ENCODE measurements at regions not wholly inside any gene's neighbourhood (a gene's known extent, or its start where the extent isn't known, plus 50 kb on each side); places are given as distances from the start of the nearest gene placed in this dataset.

- Histone ChIP-seq H3K4me1 (no peaks in the 10 kb centered on the region), H3K27me3 (no peaks in the 10 kb centered on the region), H3K9me3 (no peaks in the 10 kb centered on the region), H3K27ac (no peak overlapping the region), H3K36me3 (no peaks in the 10 kb centered on the region), H3K4me3 (no peak overlapping the region)
- TF ChIP-seq CTCF (IDR thresholded peaks at IDR 0.05) = no peak
- TF ChIP-seq POLR2AphosphoS5 (IDR thresholded peaks at IDR 0.05; ENCODE audit: insufficient read depth in 1 of 2, low read depth in 1 of 2) = no peak
- no peak for TF ChIP-seq POLR2A (IDR thresholded peaks at IDR 0.05)
- DNase-seq (ENCODE audit: extremely low spot score in 2 of 2) = no peak
- intact Hi-C loops (cut with DNase I) = no loop called here
Observed at GRCh38 chr13:29934531-29935308, 84.3 kb upstream of the UBL3 start.

- H3K4me1 ChIP-seq = no peaks in the 10 kb centered on the region
- H3K9me3 ChIP-seq = no peaks in the 10 kb centered on the region
- no peak overlapping the region for H3K4me3 ChIP-seq
- DNase-seq (ENCODE audit: extremely low spot score in 2 of 2) = no peak
- H3K36me3 ChIP-seq = no peaks in the 10 kb centered on the region
- intact Hi-C loops (cut with DNase I) = no loop called here
- H3K27me3 ChIP-seq = no peaks in the 10 kb centered on the region
- H3K27ac ChIP-seq = no peak overlapping the region
- TF ChIP-seq CTCF (IDR thresholded peaks at IDR 0.05) (no peak), POLR2A (IDR thresholded peaks at IDR 0.05) (no peak)
Observed at GRCh38 chr13:29933401-29933800, 83.0 kb upstream of the UBL3 start.

GRCh38 chr13:29931696-29932095 lies 81.3 kb upstream of the UBL3 start:
- Histone ChIP-seq H3K9me3 (no peaks in the 10 kb centered on the region), H3K4me3 (no peak overlapping the region), H3K27me3 (no peaks in the 10 kb centered on the region), H3K27ac (no peak overlapping the region), H3K36me3 (no peaks in the 10 kb centered on the region), H3K4me1 (peaks cover under 1% of the 10 kb centered on the region)
- no peak for TF ChIP-seq CTCF (IDR thresholded peaks at IDR 0.05)
- no peak for TF ChIP-seq POLR2A (IDR thresholded peaks at IDR 0.05)
- TF ChIP-seq POLR2AphosphoS5 (IDR thresholded peaks at IDR 0.05; ENCODE audit: insufficient read depth in 1 of 2, low read depth in 1 of 2) = no peak
- DNase-seq (ENCODE audit: extremely low spot score in 2 of 2) = no peak
- intact Hi-C loops (cut with DNase I) = no loop called here

- no peak overlapping the region for H3K4me3 ChIP-seq
- DNase-seq (ENCODE audit: extremely low spot score in 2 of 2) = no peak
- intact Hi-C loops (cut with DNase I) = loop anchor here (10.0 kb wide), 1 partner anchor 74 kb away; the partner anchor contains the start of gene UBL3
- H3K27ac ChIP-seq = no peak overlapping the region
- no peaks in the 10 kb centered on the region for H3K27me3 ChIP-seq
- TF ChIP-seq CTCF (IDR thresholded peaks at IDR 0.05) (no peak), POLR2AphosphoS5 (IDR thresholded peaks at IDR 0.05; ENCODE audit: insufficient read depth in 1 of 2, low read depth in 1 of 2) (no peak), POLR2A (IDR thresholded peaks at IDR 0.05) (no peak)
- H3K4me1 ChIP-seq = peaks cover 25% of the 10 kb centered on the region
- no peaks in the 10 kb centered on the region for H3K36me3 ChIP-seq
- H3K9me3 ChIP-seq = no peaks in the 10 kb centered on the region
Observed at GRCh38 chr13:29929062-29929847, 78.8 kb upstream of the UBL3 start.

GRCh38 chr13:29926098-29926476 lies 75.7 kb upstream of the UBL3 start:
- no peaks in the 10 kb centered on the region for H3K27me3 ChIP-seq
- H3K9me3 ChIP-seq = no peaks in the 10 kb centered on the region
- H3K27ac ChIP-seq = no peak overlapping the region
- H3K4me1 ChIP-seq = peaks cover 43% of the 10 kb centered on the region
- DNase-seq (ENCODE audit: extremely low spot score in 2 of 2) = no peak
- no peaks in the 10 kb centered on the region for H3K36me3 ChIP-seq
- TF ChIP-seq CTCF (IDR thresholded peaks at IDR 0.05) (no peak), POLR2AphosphoS5 (IDR thresholded peaks at IDR 0.05; ENCODE audit: insufficient read depth in 1 of 2, low read depth in 1 of 2) (no peak), POLR2A (IDR thresholded peaks at IDR 0.05) (no peak)
- no peak overlapping the region for H3K4me3 ChIP-seq
- intact Hi-C loops (cut with DNase I) = loop anchor here (10.0 kb wide), 1 partner anchor 71 kb away; the partner anchor contains the start of gene UBL3
